Neural crest cell (in vitro differentiated cells): ENCODE measurements at regions not wholly inside any gene's neighbourhood (a gene's known extent, or its start where the extent isn't known, plus 50 kb on each side); places are given as distances from the start of the nearest gene placed in this dataset.
"Not testable (repeated sequence)": the region's sequence is repeated elsewhere in the genome, so short reads cannot be mapped to it uniquely, and the experiment has no call there.

Source experiments
- DNase-seq: peaks from one replicate; pipeline ENCODE4 v3.0.0; 2021; ENCODE audit warnings: low read depth, mixed read lengths, low spot score
- H3K27ac Mint-ChIP-seq: one replicate; pipeline ENCODE4 v1.8.0; 2021; ENCODE audit warnings: mild to moderate bottlenecking, mixed read lengths; ENCODE audit not compliant: unreplicated experiment
- H3K27me3 Mint-ChIP-seq: 2 replicates; pipeline ENCODE4 v1.8.0; 2021; ENCODE audit warnings: low read depth, mild to moderate bottlenecking, mixed read lengths
- H3K36me3 Mint-ChIP-seq: 2 replicates; pipeline ENCODE4 v1.8.0; 2021; ENCODE audit warnings: low read depth, mild to moderate bottlenecking, mixed read lengths
- H3K4me1 Mint-ChIP-seq: 2 replicates; pipeline ENCODE4 v1.8.0; 2021; ENCODE audit warnings: mixed read lengths
- H3K4me3 Mint-ChIP-seq: one replicate; pipeline ENCODE4 v1.8.0; 2021; ENCODE audit warnings: mild to moderate bottlenecking, mixed read lengths
- H3K9me3 Mint-ChIP-seq: 2 replicates; pipeline ENCODE4 v1.8.0; 2021; ENCODE audit warnings: mixed read lengths
- TF ChIP-seq, protein P1 (sequence below): fragments of 200-600 bp; sonication (generic); conservative IDR thresholded peaks from 2 replicates; pipeline ENCODE4 v1.5.0; 2021; ENCODE audit warnings: antibody characterized with exemption, mild to moderate bottlenecking

DNA sequence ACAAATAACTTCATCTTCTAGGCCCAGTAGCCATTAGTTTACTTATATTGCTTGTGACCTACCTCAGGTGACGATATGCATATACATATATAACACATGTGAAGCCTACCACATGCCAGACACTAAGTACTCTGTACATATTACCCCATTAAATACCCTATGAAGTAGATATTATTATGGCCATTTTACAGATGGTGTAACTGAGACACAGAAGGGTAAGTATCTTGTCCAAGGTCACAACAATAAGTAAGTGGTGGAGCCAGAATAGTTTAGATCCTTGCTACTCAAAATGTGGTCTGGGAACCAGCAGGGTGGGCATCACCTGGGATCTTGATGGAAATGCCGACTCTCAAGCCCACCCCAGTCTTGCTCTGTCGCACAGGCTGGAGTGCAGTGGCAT lies 78.1 kb upstream of the RAPGEF2 start:
- no peak overlapping the region for H3K27ac Mint-ChIP-seq
- H3K4me1 Mint-ChIP-seq = peaks cover 6% of the 10 kb centered on the region
- TF ChIP-seq, protein P1, sequence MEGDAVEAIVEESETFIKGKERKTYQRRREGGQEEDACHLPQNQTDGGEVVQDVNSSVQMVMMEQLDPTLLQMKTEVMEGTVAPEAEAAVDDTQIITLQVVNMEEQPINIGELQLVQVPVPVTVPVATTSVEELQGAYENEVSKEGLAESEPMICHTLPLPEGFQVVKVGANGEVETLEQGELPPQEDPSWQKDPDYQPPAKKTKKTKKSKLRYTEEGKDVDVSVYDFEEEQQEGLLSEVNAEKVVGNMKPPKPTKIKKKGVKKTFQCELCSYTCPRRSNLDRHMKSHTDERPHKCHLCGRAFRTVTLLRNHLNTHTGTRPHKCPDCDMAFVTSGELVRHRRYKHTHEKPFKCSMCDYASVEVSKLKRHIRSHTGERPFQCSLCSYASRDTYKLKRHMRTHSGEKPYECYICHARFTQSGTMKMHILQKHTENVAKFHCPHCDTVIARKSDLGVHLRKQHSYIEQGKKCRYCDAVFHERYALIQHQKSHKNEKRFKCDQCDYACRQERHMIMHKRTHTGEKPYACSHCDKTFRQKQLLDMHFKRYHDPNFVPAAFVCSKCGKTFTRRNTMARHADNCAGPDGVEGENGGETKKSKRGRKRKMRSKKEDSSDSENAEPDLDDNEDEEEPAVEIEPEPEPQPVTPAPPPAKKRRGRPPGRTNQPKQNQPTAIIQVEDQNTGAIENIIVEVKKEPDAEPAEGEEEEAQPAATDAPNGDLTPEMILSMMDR = no peak
- H3K9me3 Mint-ChIP-seq = no peaks in the 10 kb centered on the region
- no peaks in the 10 kb centered on the region for H3K36me3 Mint-ChIP-seq
- no peak overlapping the region for H3K4me3 Mint-ChIP-seq
- no peak for DNase-seq
- no peaks in the 10 kb centered on the region for H3K27me3 Mint-ChIP-seq

DNA sequence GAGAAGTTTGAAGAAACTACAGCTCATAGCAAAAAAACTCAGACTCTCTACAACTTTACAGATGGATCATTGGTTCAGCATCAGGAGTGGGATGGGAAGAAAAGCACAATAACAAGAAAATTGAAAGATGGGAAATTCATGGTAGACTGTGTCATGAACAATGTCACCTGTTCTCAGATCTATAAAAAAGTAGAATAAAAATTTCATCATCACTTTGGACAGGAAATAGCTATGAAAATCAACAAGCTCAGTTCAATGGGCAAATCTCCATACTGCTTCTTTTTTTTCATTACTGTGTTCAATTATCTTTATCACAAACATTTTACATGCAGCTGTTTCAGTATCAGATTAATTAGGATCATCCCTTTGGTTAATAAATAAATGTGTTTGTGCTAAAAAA lies 76.5 kb upstream of the RAPGEF2 start:
- TF ChIP-seq, protein P1 = no peak
- H3K36me3 Mint-ChIP-seq = no peaks in the 10 kb centered on the region
- no peaks in the 10 kb centered on the region for H3K27me3 Mint-ChIP-seq
- no peak overlapping the region for H3K27ac Mint-ChIP-seq
- H3K9me3 Mint-ChIP-seq = no peaks in the 10 kb centered on the region
- H3K4me3 Mint-ChIP-seq = no peak overlapping the region
- peaks cover 6% of the 10 kb centered on the region for H3K4me1 Mint-ChIP-seq
- no peak for DNase-seq

DNA sequence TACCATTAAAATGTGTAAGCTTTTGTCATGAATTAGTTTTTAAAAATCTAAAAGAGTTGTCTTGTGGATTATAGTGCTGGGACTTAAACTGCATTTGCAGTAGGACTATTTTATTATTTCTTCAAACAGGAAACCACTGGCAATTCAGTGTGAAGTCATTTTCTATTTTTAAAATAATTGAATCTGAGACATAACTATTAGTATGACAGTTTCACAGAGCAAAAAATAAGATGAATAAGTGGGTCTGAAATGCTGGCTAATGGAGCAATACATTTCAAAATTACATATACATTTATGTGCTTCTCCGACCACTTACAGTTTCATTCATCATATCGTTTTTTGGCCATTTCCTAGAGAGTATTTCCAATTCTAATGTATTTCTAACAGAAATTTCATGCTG lies 75.3 kb upstream of the RAPGEF2 start:
- H3K27me3 Mint-ChIP-seq = no peaks in the 10 kb centered on the region
- no peaks in the 10 kb centered on the region for H3K36me3 Mint-ChIP-seq
- peaks cover under 1% of the 10 kb centered on the region for H3K4me1 Mint-ChIP-seq
- no peaks in the 10 kb centered on the region for H3K9me3 Mint-ChIP-seq
- no peak for DNase-seq
- TF ChIP-seq, protein P1 = no peak
- no peak overlapping the region for H3K4me3 Mint-ChIP-seq
- no peak overlapping the region for H3K27ac Mint-ChIP-seq

DNA sequence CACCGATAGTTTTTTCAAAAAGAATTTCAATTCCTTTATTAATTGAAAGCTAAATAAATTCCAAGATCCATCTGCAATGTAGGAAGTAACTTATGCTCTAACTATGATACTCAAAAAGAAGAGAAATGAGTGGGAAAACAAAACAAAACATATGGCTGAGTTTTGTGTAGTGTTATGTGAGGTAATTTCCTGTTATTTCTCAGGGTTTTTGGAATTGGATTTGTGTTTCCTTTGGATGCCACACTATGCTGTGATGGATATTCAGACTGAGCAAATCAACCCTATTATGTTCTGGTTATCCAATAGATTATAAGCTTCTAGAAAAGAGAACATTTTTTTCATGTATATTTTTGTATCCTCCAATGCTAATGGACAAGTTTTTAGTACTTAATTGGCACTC lies 73.4 kb upstream of the RAPGEF2 start:
- Mint-ChIP-seq H3K9me3 (no peaks in the 10 kb centered on the region), H3K27ac (no peak overlapping the region), H3K36me3 (no peaks in the 10 kb centered on the region), H3K27me3 (no peaks in the 10 kb centered on the region), H3K4me1 (peaks cover 10% of the 10 kb centered on the region), H3K4me3 (no peak overlapping the region)
- TF ChIP-seq, protein P1 = no peak
- DNase-seq = no peak

DNA sequence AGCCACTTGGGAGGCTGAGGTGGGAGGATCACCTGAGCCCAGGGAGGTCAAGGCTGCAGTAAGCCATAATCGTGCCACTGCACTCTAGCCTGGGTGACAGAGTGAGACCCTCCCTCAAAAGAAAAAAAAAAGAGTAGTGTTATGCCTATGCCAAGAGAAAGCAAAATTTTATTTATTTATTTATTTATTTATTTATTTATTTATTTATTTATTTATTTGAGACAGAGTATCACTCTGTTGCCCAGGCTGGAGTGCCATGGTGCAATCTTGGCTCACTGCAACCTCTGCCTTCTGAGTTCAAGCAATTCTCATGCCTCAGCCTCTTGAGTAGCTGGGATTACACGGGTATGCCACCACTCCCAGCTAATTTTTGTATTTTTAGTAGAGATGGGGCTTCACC lies 72.6 kb upstream of the RAPGEF2 start:
- not testable (repeated sequence) for H3K27ac Mint-ChIP-seq, H3K27me3 Mint-ChIP-seq, DNase-seq, H3K36me3 Mint-ChIP-seq, H3K9me3 Mint-ChIP-seq, H3K4me3 Mint-ChIP-seq
- H3K4me1 Mint-ChIP-seq = peaks cover 10% of the 10 kb centered on the region

DNA sequence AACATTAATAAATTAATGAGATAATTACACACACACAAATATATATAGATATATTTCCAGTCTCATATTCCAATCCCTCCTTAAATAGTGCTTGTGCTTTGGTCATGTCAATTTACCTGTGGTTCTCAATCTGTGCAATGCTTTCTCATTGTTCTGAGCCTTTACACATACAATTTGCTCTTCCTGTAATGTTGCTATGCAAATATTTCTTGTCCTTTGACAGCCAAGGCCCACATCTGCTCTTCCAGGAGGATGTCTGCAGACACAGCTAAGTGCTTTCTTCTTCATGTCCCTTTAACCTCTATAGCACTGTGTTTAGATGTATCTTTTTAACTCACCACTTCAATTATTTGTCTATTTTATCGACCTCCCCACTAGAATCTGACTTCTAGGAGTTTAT lies 67.3 kb upstream of the RAPGEF2 start:
- Mint-ChIP-seq H3K36me3 (no peaks in the 10 kb centered on the region), H3K4me1 (peaks cover 14% of the 10 kb centered on the region), H3K4me3 (no peak overlapping the region), H3K27ac (no peak overlapping the region), H3K27me3 (peaks cover 3% of the 10 kb centered on the region), H3K9me3 (no peaks in the 10 kb centered on the region)
- TF ChIP-seq, protein P1 = no peak
- no peak for DNase-seq
